GM13977 (cell line): ENCODE measurements at regions not wholly inside any gene's neighbourhood (a gene's known extent, or its start where the extent isn't known, plus 50 kb on each side); places are given as distances from the start of the nearest gene placed in this dataset.
A peak's percentile ranks its signal among the peaks of the same experiment; 100 is the strongest.
"Not testable (repeated sequence)": the region's sequence is repeated elsewhere in the genome, so short reads cannot be mapped to it uniquely, and the experiment has no call there.

ENCODE experiments used
- DNase-seq: peaks from one replicate; pipeline ENCODE4 v3.0.0; 2012; ENCODE audit warnings: low spot score
- CTCF ChIP-seq: IDR thresholded peaks from 2 replicates; pipeline ENCODE4 v1.5.1; 2012; ENCODE audit warnings: mild to moderate bottlenecking, control low read depth; ENCODE audit not compliant: insufficient read depth; ENCODE audit errors: extremely low read depth, missing control alignments
- in situ Hi-C: fragments of 300-500 bp; cut with MboI; formaldehyde crosslinking; loops from one replicate; pipeline ENCODE4 v1.12.0; 2022; ENCODE audit warnings: low sequenced_read_pairs, low pct_unique_long_range_greater_than_20kb, mixed read lengths, inconsistent platforms; ENCODE audit not compliant: unreplicated experiment

- in situ Hi-C loops, result no loop called here
- no peak for TF ChIP-seq CTCF
- DNase-seq, result no peak
Observed at GRCh38 chr10:52952391-52953055, 179.9 kb upstream of the MBL2 start.

DNA sequence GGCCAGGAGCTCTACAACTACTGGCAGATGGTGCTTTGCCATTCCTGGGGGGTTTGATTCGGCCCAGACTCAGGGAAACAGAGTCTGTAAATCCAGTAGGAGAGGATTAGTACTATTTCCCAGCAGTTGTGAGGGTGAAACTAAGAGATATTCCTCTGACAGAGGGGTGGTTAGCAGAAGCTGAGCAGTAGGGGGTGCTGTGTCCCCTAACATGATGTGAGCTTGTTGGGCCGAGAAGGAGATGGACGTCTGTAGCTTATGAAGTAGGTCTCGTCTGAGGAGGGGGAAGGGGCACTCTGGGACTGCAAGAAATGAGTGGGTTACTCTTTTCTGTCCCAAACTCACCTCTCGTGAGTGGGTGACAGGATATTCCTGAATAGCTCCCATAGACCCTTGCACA is 179.2 kb upstream of the MBL2 start:
- in situ Hi-C loops, result no loop called here
- peak; percentile 65 for DNase-seq
- TF ChIP-seq CTCF, result peak; percentile 80

- DNase-seq, result no peak
- TF ChIP-seq CTCF, result no peak
- in situ Hi-C loops, result no loop called here
Observed at GRCh38 chr10:52950578-52950977, 178.0 kb upstream of the MBL2 start.

GRCh38 chr10:52949899-52950298 is 177.3 kb upstream of the MBL2 start:
- in situ Hi-C loops, result no loop called here
- DNase-seq, result no peak
- TF ChIP-seq CTCF, result no peak

- TF ChIP-seq CTCF, result no peak
- in situ Hi-C loops, result no loop called here
- no peak for DNase-seq
Observed at GRCh38 chr10:52946486-52946885, 173.9 kb upstream of the MBL2 start.

DNA sequence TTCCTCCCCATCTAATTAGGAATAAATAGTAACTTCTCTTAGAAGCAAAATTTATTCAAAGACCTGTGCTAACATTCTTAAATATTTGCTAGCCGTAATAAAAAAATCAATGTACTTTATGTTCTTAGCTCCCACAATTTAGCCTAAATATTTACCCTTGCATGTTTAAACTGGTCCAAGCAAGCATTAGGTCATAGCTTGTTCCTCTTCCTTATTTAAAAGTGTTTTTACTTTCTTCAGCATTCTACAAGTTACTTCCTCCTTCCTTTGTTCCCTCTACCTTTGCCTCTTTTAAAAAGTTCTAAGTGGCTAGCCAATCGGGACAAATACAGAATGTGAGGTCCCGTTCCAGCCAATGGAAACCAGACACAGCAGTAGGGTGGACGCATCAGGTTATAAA is 172.9 kb upstream of the MBL2 start:
- in situ Hi-C loops, result not testable (repeated sequence)

DNA sequence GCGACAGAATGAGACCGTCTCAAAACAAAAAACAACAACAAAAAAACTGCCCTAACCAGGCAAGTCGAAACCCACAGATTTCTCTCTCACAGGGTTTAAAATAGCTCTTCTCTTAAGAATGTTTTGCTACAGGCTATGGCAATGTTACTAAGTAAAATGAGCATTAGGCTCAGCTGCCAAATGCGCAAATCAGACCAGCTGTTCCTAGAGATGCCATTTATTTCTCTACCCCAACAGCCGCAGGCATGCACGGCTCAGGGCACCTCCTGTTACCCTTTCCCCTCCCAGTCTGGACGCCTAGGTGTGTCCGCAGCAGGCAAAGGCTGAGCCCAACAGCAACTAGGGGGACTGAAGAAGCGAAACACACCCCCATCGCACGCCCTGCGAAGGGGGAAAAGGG is 168.3 kb upstream of the MBL2 start:
- no peak for DNase-seq
- no peak for TF ChIP-seq CTCF
- in situ Hi-C loops, result no loop called here

More for the DNA sequence above, 172.9 kb upstream of the MBL2 start:
- DNase-seq, result not testable (repeated sequence)
